ENCODE measurements at regions not wholly inside any gene's neighbourhood (a gene's known extent, or its start where the extent isn't known, plus 50 kb on each side); places are given as distances from the start of the nearest gene placed in this dataset.

GRCh38 chr2:88303865-88304264, 133.7 kb downstream of the THNSL2 start:
- TF ChIP-seq ELF4 (IDR thresholded peaks at IDR 0.05) = no peak
- no peak for TF ChIP-seq SP1 (IDR thresholded peaks at IDR 0.05)
- TF ChIP-seq FOXM1 (IDR thresholded peaks at IDR 0.05; ENCODE audit: borderline replicate concordance) = no peak
- no peak for TF ChIP-seq SUZ12 (IDR thresholded peaks at IDR 0.05)
- TF ChIP-seq L3MBTL2 (conservative IDR thresholded peaks at IDR 0.05) = no peak
- no peak for TF ChIP-seq FOXK2 (IDR thresholded peaks at IDR 0.05)
- no peak for DNase-seq (ENCODE audit: extremely low spot score)
- POLR2A ChIA-PET = no interaction called here
- CTCF ChIA-PET = no interaction called here

- no peak for DNase-seq (ENCODE audit: extremely low spot score)
- ChIA-PET POLR2A (no interaction called here), CTCF (no interaction called here)
- no peak for TF ChIP-seq FOXM1 (IDR thresholded peaks at IDR 0.05; ENCODE audit: borderline replicate concordance)
- TF ChIP-seq SP1 (IDR thresholded peaks at IDR 0.05) = no peak
- no peak for TF ChIP-seq CTBP1 (IDR thresholded peaks at IDR 0.05; ENCODE audit: borderline replicate concordance)
- no peak for TF ChIP-seq FOXK2 (IDR thresholded peaks at IDR 0.05)
- TF ChIP-seq HDGF (IDR thresholded peaks at IDR 0.05; ENCODE audit: borderline replicate concordance) = no peak
- no peak for TF ChIP-seq ELF4 (IDR thresholded peaks at IDR 0.05)
- TF ChIP-seq FOXA1 (IDR thresholded peaks at IDR 0.05) = no peak
- TF ChIP-seq LEF1 (IDR thresholded peaks at IDR 0.05; ENCODE audit: borderline replicate concordance) = no peak
- no peak for TF ChIP-seq SUZ12 (IDR thresholded peaks at IDR 0.05)
- no peak for TF ChIP-seq ZNF384 (IDR thresholded peaks at IDR 0.05)
- TF ChIP-seq L3MBTL2 (conservative IDR thresholded peaks at IDR 0.05) = no peak
- no peak for TF ChIP-seq ARNT (IDR thresholded peaks at IDR 0.05)
Measured at GRCh38 chr2:88296247-88296646, 126.1 kb downstream of the THNSL2 start.

GRCh38 chr2:88283886-88284592, 113.9 kb downstream of the THNSL2 start:
- DNase-seq (ENCODE audit: extremely low spot score) = no peak
- CTCF ChIA-PET = no interaction called here
- POLR2A ChIA-PET = no interaction called here
- TF ChIP-seq PKNOX1 (IDR thresholded peaks at IDR 0.05) (no peak), TARDBP (IDR thresholded peaks at IDR 0.05) (no peak), FOXA1 (IDR thresholded peaks at IDR 0.05) (no peak), LEF1 (IDR thresholded peaks at IDR 0.05; ENCODE audit: borderline replicate concordance) (no peak), SUZ12 (IDR thresholded peaks at IDR 0.05) (no peak)

GRCh38 chr2:88281302-88282217, 111.4 kb downstream of the THNSL2 start:
- DNase-seq (ENCODE audit: extremely low spot score) = no peak
- TF ChIP-seq PKNOX1 (IDR thresholded peaks at IDR 0.05) = no peak
- no peak for TF ChIP-seq LEF1 (IDR thresholded peaks at IDR 0.05; ENCODE audit: borderline replicate concordance)
- TF ChIP-seq ZNF384 (IDR thresholded peaks at IDR 0.05) = no peak
- TF ChIP-seq ARNT (IDR thresholded peaks at IDR 0.05) = no peak
- no peak for TF ChIP-seq L3MBTL2 (conservative IDR thresholded peaks at IDR 0.05)
- TF ChIP-seq SUZ12 (IDR thresholded peaks at IDR 0.05) = no peak
- TF ChIP-seq SP1 (IDR thresholded peaks at IDR 0.05) = no peak
- POLR2A ChIA-PET = no interaction called here
- CTCF ChIA-PET = no interaction called here

GRCh38 chr2:88269836-88270235, 99.7 kb downstream of the THNSL2 start:
- no peak for DNase-seq (ENCODE audit: extremely low spot score)
- no peak for TF ChIP-seq LEF1 (IDR thresholded peaks at IDR 0.05; ENCODE audit: borderline replicate concordance)
- TF ChIP-seq PKNOX1 (IDR thresholded peaks at IDR 0.05) = no peak
- no peak for TF ChIP-seq CTBP1 (IDR thresholded peaks at IDR 0.05; ENCODE audit: borderline replicate concordance)
- TF ChIP-seq SUZ12 (IDR thresholded peaks at IDR 0.05) = no peak
- no peak for TF ChIP-seq BHLHE40 (IDR thresholded peaks at IDR 0.05; ENCODE audit: borderline replicate concordance)
- ChIA-PET CTCF (interaction anchor here (0.5 kb wide), 1 partner anchor 1505 kb away, joined by 4 read pairs; no protein-coding TSS in a partner anchor), POLR2A (no interaction called here)

- no peak for TF ChIP-seq FOXA1 (IDR thresholded peaks at IDR 0.05)
- no peak for TF ChIP-seq SP1 (IDR thresholded peaks at IDR 0.05)
- TF ChIP-seq LEF1 (IDR thresholded peaks at IDR 0.05; ENCODE audit: borderline replicate concordance) = no peak
- TF ChIP-seq TARDBP (IDR thresholded peaks at IDR 0.05) = no peak
- no peak for TF ChIP-seq HDGF (IDR thresholded peaks at IDR 0.05; ENCODE audit: borderline replicate concordance)
- TF ChIP-seq PKNOX1 (IDR thresholded peaks at IDR 0.05) = no peak
- TF ChIP-seq CTBP1 (IDR thresholded peaks at IDR 0.05; ENCODE audit: borderline replicate concordance) = no peak
- no peak for TF ChIP-seq SUZ12 (IDR thresholded peaks at IDR 0.05)
- no peak for TF ChIP-seq FOXK2 (IDR thresholded peaks at IDR 0.05)
- no peak for TF ChIP-seq NFRKB (IDR thresholded peaks at IDR 0.05)
- no peak for TF ChIP-seq ZNF384 (IDR thresholded peaks at IDR 0.05)
- no peak for TF ChIP-seq L3MBTL2 (conservative IDR thresholded peaks at IDR 0.05)
- TF ChIP-seq ELF4 (IDR thresholded peaks at IDR 0.05) = no peak
- TF ChIP-seq FOXM1 (IDR thresholded peaks at IDR 0.05; ENCODE audit: borderline replicate concordance) = no peak
- no peak for TF ChIP-seq BHLHE40 (IDR thresholded peaks at IDR 0.05; ENCODE audit: borderline replicate concordance)
- TF ChIP-seq ARNT (IDR thresholded peaks at IDR 0.05) = no peak
- ChIA-PET POLR2A (no interaction called here), CTCF (interaction anchor here (0.6 to 0.8 kb wide), 2 partner anchors 14 to 189 kb away, joined by 3 to 7 read pairs; no protein-coding TSS in a partner anchor)
- no peak for DNase-seq (ENCODE audit: extremely low spot score)
Measured at GRCh38 chr2:88265352-88266303, 95.5 kb downstream of the THNSL2 start.

Measured in HEK293T (cell line).